Osteocyte (in vitro differentiated cells): ENCODE measurements at regions not wholly inside any gene's neighbourhood (a gene's known extent, or its start where the extent isn't known, plus 50 kb on each side); places are given as distances from the start of the nearest gene placed in this dataset.
A peak's percentile ranks its signal among the peaks of the same experiment; 100 is the strongest.

ENCODE experiments used
- DNase-seq: peaks from one replicate; pipeline ENCODE4 v3.0.0; 2021; ENCODE audit warnings: mixed read lengths; ENCODE audit not compliant: unreplicated experiment; ENCODE audit errors: extremely low spot score
- H3K27ac Mint-ChIP-seq: one replicate; pipeline ENCODE4 v1.8.0; 2021; ENCODE audit warnings: mild to moderate bottlenecking, mixed read lengths; ENCODE audit not compliant: unreplicated experiment
- H3K27me3 Mint-ChIP-seq: one replicate; pipeline ENCODE4 v1.8.0; 2021; ENCODE audit warnings: mixed read lengths; ENCODE audit not compliant: unreplicated experiment
- H3K36me3 Mint-ChIP-seq: one replicate; pipeline ENCODE4 v1.8.0; 2021; ENCODE audit warnings: mixed read lengths; ENCODE audit not compliant: unreplicated experiment
- H3K4me1 Mint-ChIP-seq: one replicate; pipeline ENCODE4 v1.8.0; 2021; ENCODE audit warnings: mixed read lengths; ENCODE audit not compliant: unreplicated experiment
- H3K4me3 Mint-ChIP-seq: one replicate; pipeline ENCODE4 v1.8.0; 2021; ENCODE audit warnings: mild to moderate bottlenecking, moderate library complexity, mixed read lengths; ENCODE audit not compliant: unreplicated experiment
- H3K9me3 Mint-ChIP-seq: one replicate; pipeline ENCODE4 v1.8.0; 2021; ENCODE audit warnings: mixed read lengths; ENCODE audit not compliant: unreplicated experiment
- CTCF ChIP-seq: fragments of 200-600 bp; sonication (generic); IDR thresholded peaks from 2 replicates; pipeline ENCODE4 v1.5.0; 2021; ENCODE audit warnings: antibody characterized with exemption, mild to moderate bottlenecking, moderate library complexity

- Mint-ChIP-seq H3K27ac (no peak overlapping the region), H3K4me3 (no peak overlapping the region), H3K27me3 (no peaks in the 10 kb centered on the region), H3K4me1 (peaks cover 23% of the 10 kb centered on the region), H3K36me3 (peaks cover 48% of the 10 kb centered on the region), H3K9me3 (no peaks in the 10 kb centered on the region)
- DNase-seq = no peak
- no peak for TF ChIP-seq CTCF
These were observed 114.1 kb downstream of the FAT4 start for GRCh38 chr4:125428832-125429231.

- Mint-ChIP-seq H3K4me1 (peaks cover 27% of the 10 kb centered on the region), H3K9me3 (no peaks in the 10 kb centered on the region), H3K27ac (no peak overlapping the region), H3K4me3 (no peak overlapping the region), H3K27me3 (no peaks in the 10 kb centered on the region), H3K36me3 (peaks cover 47% of the 10 kb centered on the region)
- DNase-seq = no peak
- TF ChIP-seq CTCF = no peak
These were observed 115.3 kb downstream of the FAT4 start for GRCh38 chr4:125430086-125430485.

- Mint-ChIP-seq H3K36me3 (peaks cover 56% of the 10 kb centered on the region), H3K4me3 (no peak overlapping the region), H3K27me3 (no peaks in the 10 kb centered on the region), H3K9me3 (no peaks in the 10 kb centered on the region), H3K4me1 (peaks cover 27% of the 10 kb centered on the region), H3K27ac (no peak overlapping the region)
- no peak for TF ChIP-seq CTCF
- DNase-seq = no peak
These were observed 117.3 kb downstream of the FAT4 start for GRCh38 chr4:125432078-125432477.

GRCh38 chr4:125433453-125433852, 118.7 kb downstream of the FAT4 start:
- H3K27ac Mint-ChIP-seq = peak overlapping the region; percentile 38
- no peak for DNase-seq
- peaks cover 27% of the 10 kb centered on the region for H3K4me1 Mint-ChIP-seq
- H3K9me3 Mint-ChIP-seq = no peaks in the 10 kb centered on the region
- H3K27me3 Mint-ChIP-seq = no peaks in the 10 kb centered on the region
- no peak for TF ChIP-seq CTCF
- H3K36me3 Mint-ChIP-seq = peaks cover 56% of the 10 kb centered on the region
- no peak overlapping the region for H3K4me3 Mint-ChIP-seq

- H3K4me3 Mint-ChIP-seq = no peak overlapping the region
- no peaks in the 10 kb centered on the region for H3K9me3 Mint-ChIP-seq
- DNase-seq = no peak
- H3K36me3 Mint-ChIP-seq = peaks cover 56% of the 10 kb centered on the region
- peaks cover 27% of the 10 kb centered on the region for H3K4me1 Mint-ChIP-seq
- no peak overlapping the region for H3K27ac Mint-ChIP-seq
- TF ChIP-seq CTCF = no peak
- no peaks in the 10 kb centered on the region for H3K27me3 Mint-ChIP-seq
These were observed 119.4 kb downstream of the FAT4 start for GRCh38 chr4:125434136-125434535.
